Uterus (tissue), 3 donors: ENCODE measurements at regions not wholly inside any gene's neighbourhood (a gene's known extent, or its start where the extent isn't known, plus 50 kb on each side); places are given as distances from the start of the nearest gene placed in this dataset.

Source experiments
- DNase-seq, 2 donors: peaks; one replicate each; pipeline ENCODE4 v3.0.0-alpha.2; 2019 to 2020
- H3K27ac ChIP-seq, 2 donors: fragments of 200-600 bp; sonication (generic); 1 replicate in 1 of 2; 2 replicates in 1 of 2; pipeline ENCODE4 v1.5.1; 2016 to 2018
- H3K27me3 ChIP-seq, 2 donors: fragments of 200-600 bp; sonication (generic); one replicate each; pipeline ENCODE4 v1.5.1; 2018 to 2019; ENCODE audit warnings: control low read depth in 1 of 2
- H3K36me3 ChIP-seq, 2 donors: fragments of 200-600 bp; sonication (generic); one replicate each; pipeline ENCODE4 v1.5.1; 2019; ENCODE audit warnings: control low read depth in 1 of 2
- H3K4me1 ChIP-seq, 2 donors: fragments of 200-600 bp; sonication (generic); one replicate each; pipeline ENCODE4 v1.5.1; 2018 to 2019; ENCODE audit warnings: control low read depth in 1 of 2
- H3K4me3 ChIP-seq, 2 donors: fragments of 200-600 bp; sonication (generic); 1 replicate in 1 of 2; 2 replicates in 1 of 2; pipeline ENCODE4 v1.5.1; 2018 to 2019; ENCODE audit warnings: mild to moderate bottlenecking in 1 of 2
- H3K9me3 ChIP-seq, 2 donors: fragments of 200-600 bp; sonication (generic); one replicate each; pipeline ENCODE4 v1.5.1; 2019; ENCODE audit warnings: control low read depth in 1 of 2
- POLR2A ChIP-seq, 2 donors: fragments of 450-650 bp; IDR thresholded peaks; one replicate each; pipeline ENCODE4 v1.6.1; 2016; ENCODE audit warnings: antibody characterized with exemption in 2 of 2, mild to moderate bottlenecking in 1 of 2, moderate library complexity in 1 of 2
- intact Hi-C: fragments of 100-400 bp; cut with DNase I; formaldehyde crosslinking; loops from one replicate; pipeline ENCODE4 v1.15.1; 2023; ENCODE audit warnings: low total_unique reads
- TF ChIP-seq, protein P1 (sequence below), 4 experiments: fragments of 200-600 bp in 2 of 4; fragments of 450-650 bp in 2 of 4; sonication (generic) in 2 of 4; IDR thresholded peaks; one replicate each; pipeline ENCODE4 v1.5.1; 2016 to 2019; ENCODE audit warnings: antibody characterized with exemption in 4 of 4, mild to moderate bottlenecking in 2 of 4, moderate library complexity in 1 of 4
- donor health status: DM: yes; HTN: yes; CAD: no.

DNA sequence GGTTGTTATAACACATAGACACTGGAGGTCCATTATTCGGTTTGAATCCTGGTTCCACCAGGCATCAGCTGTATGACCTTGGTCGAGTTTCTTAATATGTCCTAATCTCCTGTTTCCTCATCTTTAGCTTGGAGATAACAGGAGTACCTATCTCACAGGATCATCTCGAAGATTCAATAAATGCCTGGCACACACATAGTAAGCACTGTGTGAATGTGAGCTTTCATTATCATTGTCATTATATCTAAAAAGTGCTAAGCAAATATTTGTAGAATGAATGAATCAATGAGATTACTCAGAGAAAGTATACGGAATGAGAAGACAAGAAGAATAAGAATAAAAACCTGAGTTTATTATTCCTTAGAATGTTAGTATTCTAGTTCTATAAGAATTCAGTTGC, 227.4 kb upstream of the CFAP20DC start:
- no peak for TF ChIP-seq POLR2A (IDR thresholded peaks at IDR 0.05)
- TF ChIP-seq, protein P1, sequence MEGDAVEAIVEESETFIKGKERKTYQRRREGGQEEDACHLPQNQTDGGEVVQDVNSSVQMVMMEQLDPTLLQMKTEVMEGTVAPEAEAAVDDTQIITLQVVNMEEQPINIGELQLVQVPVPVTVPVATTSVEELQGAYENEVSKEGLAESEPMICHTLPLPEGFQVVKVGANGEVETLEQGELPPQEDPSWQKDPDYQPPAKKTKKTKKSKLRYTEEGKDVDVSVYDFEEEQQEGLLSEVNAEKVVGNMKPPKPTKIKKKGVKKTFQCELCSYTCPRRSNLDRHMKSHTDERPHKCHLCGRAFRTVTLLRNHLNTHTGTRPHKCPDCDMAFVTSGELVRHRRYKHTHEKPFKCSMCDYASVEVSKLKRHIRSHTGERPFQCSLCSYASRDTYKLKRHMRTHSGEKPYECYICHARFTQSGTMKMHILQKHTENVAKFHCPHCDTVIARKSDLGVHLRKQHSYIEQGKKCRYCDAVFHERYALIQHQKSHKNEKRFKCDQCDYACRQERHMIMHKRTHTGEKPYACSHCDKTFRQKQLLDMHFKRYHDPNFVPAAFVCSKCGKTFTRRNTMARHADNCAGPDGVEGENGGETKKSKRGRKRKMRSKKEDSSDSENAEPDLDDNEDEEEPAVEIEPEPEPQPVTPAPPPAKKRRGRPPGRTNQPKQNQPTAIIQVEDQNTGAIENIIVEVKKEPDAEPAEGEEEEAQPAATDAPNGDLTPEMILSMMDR (IDR thresholded peaks at IDR 0.05), result no peak
- intact Hi-C loops, result no loop called here
- no peak overlapping the region for H3K4me3 ChIP-seq
- H3K4me1 ChIP-seq, result no peaks in the 10 kb centered on the region
- H3K36me3 ChIP-seq, result no peaks in the 10 kb centered on the region
- H3K9me3 ChIP-seq, result no peaks in the 10 kb centered on the region
- no peak overlapping the region for H3K27ac ChIP-seq
- no peak for DNase-seq
- H3K27me3 ChIP-seq, result no peaks in the 10 kb centered on the region

DNA sequence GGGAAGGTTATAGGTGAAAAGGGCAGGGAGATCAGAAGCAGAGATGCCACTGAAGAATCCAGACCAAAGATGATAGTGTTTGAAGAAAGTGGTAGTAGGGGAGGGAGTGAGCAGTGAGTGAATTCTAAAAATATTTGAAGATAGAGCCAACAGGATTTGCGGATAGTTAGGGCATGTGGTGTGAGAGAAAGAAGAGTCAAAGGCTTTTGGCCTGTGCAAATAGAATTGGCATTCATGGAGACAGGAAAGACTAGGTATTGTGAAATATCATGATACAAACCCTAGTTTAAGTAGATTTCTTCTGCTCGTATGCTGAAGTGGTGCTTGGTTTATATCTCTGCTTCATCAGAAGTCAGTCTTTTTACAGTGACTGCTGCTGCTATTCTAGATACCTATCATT, 224.2 kb upstream of the CFAP20DC start:
- intact Hi-C loops, result no loop called here
- no peaks in the 10 kb centered on the region for H3K9me3 ChIP-seq
- DNase-seq, result no peak
- TF ChIP-seq, protein P1 (IDR thresholded peaks at IDR 0.05), result no peak
- TF ChIP-seq POLR2A (IDR thresholded peaks at IDR 0.05), result no peak
- no peak overlapping the region for H3K4me3 ChIP-seq
- H3K27me3 ChIP-seq, result no peaks in the 10 kb centered on the region
- H3K27ac ChIP-seq, result no peak overlapping the region
- H3K36me3 ChIP-seq, result no peaks in the 10 kb centered on the region
- no peaks in the 10 kb centered on the region for H3K4me1 ChIP-seq

DNA sequence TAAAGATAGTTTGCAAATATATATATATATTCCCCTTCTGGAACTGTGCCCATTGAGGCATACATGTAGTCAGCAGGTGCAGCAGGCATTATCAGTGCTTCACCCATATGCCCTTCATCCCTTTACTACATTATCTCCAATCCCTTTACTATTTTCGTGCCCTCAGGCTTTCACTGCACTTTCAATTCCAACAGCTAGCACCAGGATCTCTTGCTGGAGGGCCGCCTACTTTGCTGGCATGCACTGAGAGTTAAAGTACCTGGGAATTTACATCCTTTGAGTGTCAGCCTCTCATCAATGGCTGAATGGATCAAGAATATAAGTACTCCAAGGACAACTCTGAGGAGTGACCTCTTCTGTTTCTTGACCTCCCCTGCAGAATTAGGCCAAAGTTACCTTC, 222.1 kb upstream of the CFAP20DC start:
- DNase-seq, result no peak
- Histone ChIP-seq H3K27ac (no peak overlapping the region), H3K36me3 (no peaks in the 10 kb centered on the region), H3K27me3 (no peaks in the 10 kb centered on the region), H3K4me3 (no peak overlapping the region), H3K9me3 (no peaks in the 10 kb centered on the region), H3K4me1 (no peaks in the 10 kb centered on the region)
- TF ChIP-seq POLR2A (IDR thresholded peaks at IDR 0.05), result no peak
- TF ChIP-seq, protein P1 (IDR thresholded peaks at IDR 0.05), result no peak
- intact Hi-C loops, result no loop called here

DNA sequence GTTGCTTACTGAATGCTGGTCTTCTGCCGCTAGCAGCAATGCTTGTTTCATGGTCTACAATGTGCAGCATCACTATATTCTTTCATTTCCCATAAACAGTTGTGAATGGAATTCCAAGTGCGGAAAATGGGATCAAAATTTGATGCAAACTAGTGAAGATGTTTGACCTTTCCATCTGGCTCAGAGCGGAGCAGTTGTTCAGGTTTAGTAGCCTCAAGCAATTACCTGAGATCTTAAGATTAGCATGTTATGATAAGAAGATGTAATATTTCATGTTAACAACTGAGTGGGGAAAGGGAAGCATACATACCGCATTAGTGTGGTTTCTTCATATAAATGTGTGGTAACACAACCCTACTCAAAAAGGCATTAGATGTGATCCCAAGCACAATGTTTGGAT, 221.1 kb upstream of the CFAP20DC start:
- intact Hi-C loops, result no loop called here
- no peak for TF ChIP-seq POLR2A (IDR thresholded peaks at IDR 0.05)
- TF ChIP-seq, protein P1 (IDR thresholded peaks at IDR 0.05), result no peak
- no peaks in the 10 kb centered on the region for H3K9me3 ChIP-seq
- no peak for DNase-seq
- H3K4me1 ChIP-seq, result no peaks in the 10 kb centered on the region
- H3K36me3 ChIP-seq, result no peaks in the 10 kb centered on the region
- no peaks in the 10 kb centered on the region for H3K27me3 ChIP-seq
- no peak overlapping the region for H3K27ac ChIP-seq
- no peak overlapping the region for H3K4me3 ChIP-seq

DNA sequence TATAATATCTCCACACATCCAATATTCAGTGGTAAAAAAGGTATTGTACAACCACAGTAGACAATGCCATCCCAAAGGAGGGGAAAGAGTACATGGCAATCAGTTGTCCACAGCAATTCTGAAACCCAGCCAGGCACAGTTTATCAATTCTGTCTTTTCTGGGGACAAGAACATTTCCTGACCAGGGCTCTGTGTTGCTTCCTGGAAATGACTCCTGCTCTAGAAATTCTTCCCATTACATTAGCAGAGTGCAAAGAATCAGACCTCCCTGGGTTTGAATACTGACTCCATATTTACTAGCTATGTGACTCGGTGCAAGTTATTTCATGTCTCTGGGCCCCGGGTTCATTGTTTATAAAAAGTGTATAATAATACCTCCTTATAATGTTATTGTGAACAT, 220.4 kb upstream of the CFAP20DC start:
- H3K27ac ChIP-seq, result no peak overlapping the region
- no peaks in the 10 kb centered on the region for H3K4me1 ChIP-seq
- intact Hi-C loops, result no loop called here
- DNase-seq, result no peak
- H3K9me3 ChIP-seq, result no peaks in the 10 kb centered on the region
- H3K36me3 ChIP-seq, result no peaks in the 10 kb centered on the region
- TF ChIP-seq POLR2A (IDR thresholded peaks at IDR 0.05), result no peak
- TF ChIP-seq, protein P1 (IDR thresholded peaks at IDR 0.05), result no peak
- no peak overlapping the region for H3K4me3 ChIP-seq
- no peaks in the 10 kb centered on the region for H3K27me3 ChIP-seq
